ENCODE measurements at regions not wholly inside any gene's neighbourhood (a gene's known extent, or its start where the extent isn't known, plus 50 kb on each side); places are given as distances from the start of the nearest gene placed in this dataset.

DNA sequence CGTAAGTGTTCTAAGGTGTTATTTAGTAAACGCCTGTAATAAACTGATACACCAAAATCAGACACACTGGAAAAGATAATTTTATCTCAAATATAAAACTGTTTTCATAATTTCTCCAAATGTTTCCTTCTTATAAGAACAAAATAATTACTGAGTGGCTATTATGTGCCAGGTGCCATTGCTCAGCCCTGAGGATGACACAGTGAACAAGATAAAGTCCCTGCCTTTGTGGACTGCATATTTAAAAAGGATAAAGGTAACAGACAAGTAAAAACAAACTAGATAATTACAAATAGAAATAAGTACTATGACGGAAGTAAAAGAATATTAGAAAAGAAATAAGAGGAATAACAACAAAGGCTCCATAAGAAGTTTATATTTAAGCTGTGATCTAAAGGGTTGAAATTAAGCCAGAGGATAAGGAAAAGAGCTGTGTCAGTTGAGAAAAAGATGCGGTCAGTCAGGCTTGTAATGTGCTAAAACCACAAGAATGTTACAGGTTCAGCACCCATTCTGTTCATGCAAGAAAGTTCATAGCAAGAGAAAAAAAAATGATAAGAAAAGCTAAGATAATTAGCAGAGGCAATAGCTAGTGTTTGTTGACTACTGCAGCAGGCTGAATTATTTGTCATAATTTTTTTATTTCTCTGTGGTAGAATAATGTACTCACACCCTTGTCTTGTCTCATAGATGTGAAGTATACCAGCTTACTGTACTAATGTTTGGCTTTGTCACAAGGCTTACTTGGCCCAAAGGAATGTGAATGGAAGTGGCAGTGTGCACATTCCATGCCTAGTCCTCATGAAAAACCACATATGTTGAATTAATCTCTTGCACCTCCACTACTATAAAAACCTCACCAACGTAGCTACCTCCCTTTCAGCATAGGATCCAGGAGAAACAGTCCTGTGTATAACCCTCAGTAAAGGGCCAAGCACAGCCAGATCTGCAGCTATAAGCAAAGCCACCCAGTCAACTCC is 75.1 kb downstream of the CRPPA start:
- Histone ChIP-seq H3K27me3 (ENCODE audit: control insufficient read depth in 2 of 2, insufficient read depth in 2 of 2, low read length in 2 of 2) (no peaks in the 10 kb centered on the region), H3K79me2 (ENCODE audit: control insufficient read depth, insufficient read depth, low read length) (peaks cover 33% of the 10 kb centered on the region), H3K4me3 (no peak overlapping the region), H2AFZ (ENCODE audit: low read depth, low read length) (no peak overlapping the region), H3K9ac (ENCODE audit: insufficient read depth in 1 of 2, low read depth in 2 of 2, low read length in 2 of 2) (no peak overlapping the region; a peak in 1 of 4 replicates), H3K4me2 (ENCODE audit: insufficient read depth, low read length) (peak overlapping the region; percentile 13; the same call in 1 of the 2 replicates), H3K36me3 (ENCODE audit: control insufficient read depth, insufficient read depth, low read length) (no peaks in the 10 kb centered on the region), H3K9me1 (ENCODE audit: control insufficient read depth, insufficient read depth, low read length) (no peaks in the 10 kb centered on the region), H3K4me1 (replicated peaks in 1 of 2; ENCODE audit: control insufficient read depth in 2 of 2, insufficient read depth in 2 of 2, low read length in 2 of 2) (peaks cover 0 to 36% of the 10 kb centered on the region in 2 experiments; a peak in 3 of 5 replicates), H3K27ac (ENCODE audit: extremely low read depth, low read depth, low read length) (peak overlapping the region; percentile 63; the same call in 2 of the 3 replicates), H4K20me1 (replicated peaks; ENCODE audit: control insufficient read depth, insufficient read depth, low read length) (no peaks in the 10 kb centered on the region), H3K9me3 (replicated peaks; ENCODE audit: control insufficient read depth, insufficient read depth, low read depth, low read length) (peaks cover 13% of the 10 kb centered on the region)
- CTCF ChIA-PET (ENCODE audit: low intra/inter-chr PET ratio): no interaction called here
- DNase-seq (ENCODE audit: extremely low read depth in 1 of 4, low spot score in 3 of 4) (peak in 2 of 4 experiments; percentile 24 to 64), ATAC-seq (peak; percentile 72), FAIRE-seq (no peak)
- no TSS peak for BruUV-seq (replicated peaks)
- in situ Hi-C loops (cut with MboI): no loop called here
- intact Hi-C loops (cut with micrococcal nuclease): no loop called here
- POLR2A ChIA-PET: interaction anchor here (0.8 kb wide), 1 partner anchor 12 kb away, joined by 3 read pairs; no protein-coding TSS in a partner anchor
- WGBS (ENCODE audit: insufficient coverage, low coverage, missing lambda C conversion rate): 39% methylated on average over 5 of the region's 5 CpGs
- TF ChIP-seq CUX1 (CRISPR knock-in tag; IDR thresholded peaks at IDR 0.05) (no peak), RBM17 (IDR thresholded peaks at IDR 0.05; ENCODE audit: borderline replicate concordance, low read depth, low read length) (no peak), ARID1B (IDR thresholded peaks at IDR 0.05) (0 out of 2 replicates have a peak, but pooled peaks have one; percentile 23), NR1H2 (CRISPR knock-in tag; IDR thresholded peaks at IDR 0.05) (0 out of 2 replicates have a peak, but pooled peaks have one; percentile 11), ZNF384 (IDR thresholded peaks at IDR 0.05; ENCODE audit: low read depth, low read length) (0 out of 2 replicates have a peak, but pooled peaks have one; percentile 25), SREBF2 (CRISPR knock-in tag; IDR thresholded peaks at IDR 0.05) (no peak), MEIS2 (IDR thresholded peaks at IDR 0.05; ENCODE audit: partially characterized antibody) (no peak), ZBTB43 (CRISPR knock-in tag; IDR thresholded peaks at IDR 0.05) (no peak), ESRRA (IDR thresholded peaks at IDR 0.05; ENCODE audit: borderline replicate concordance, low read depth) (peak; percentile 80; the same call in 1 of the 2 replicates), PTTG1 (tag; IDR thresholded peaks at IDR 0.05; ENCODE audit: low read depth) (no peak), NFRKB (IDR thresholded peaks at IDR 0.05; ENCODE audit: low read depth) (no peak), HNRNPLL (IDR thresholded peaks at IDR 0.05; ENCODE audit: low read depth, low read length, poor library complexity, severe bottlenecking) (no peak), NFE2 (IDR thresholded peaks at IDR 0.05; ENCODE audit: low read depth) (0 out of 2 replicates have a peak, but pooled peaks have one; percentile 43), ZEB2 (IDR thresholded peaks at IDR 0.05) (0 out of 2 replicates have a peak, but pooled peaks have one; percentile 18)
